Astrocyte (in vitro differentiated cells and primary cell): ENCODE measurements at regions not wholly inside any gene's neighbourhood (a gene's known extent, or its start where the extent isn't known, plus 50 kb on each side); places are given as distances from the start of the nearest gene placed in this dataset.
"Not testable (repeated sequence)": the region's sequence is repeated elsewhere in the genome, so short reads cannot be mapped to it uniquely, and the experiment has no call there.

Source experiments
- DNase-seq: peaks from one replicate; pipeline ENCODE4 v3.0.0-alpha.2; 2010; ENCODE audit warnings: low read depth
- FAIRE-seq: peaks from 2 replicates; lab custom pipeline; 2011; peaks lifted over from hg19 to GRCh38; lab: Jason Lieb, UNC
- H2AFZ ChIP-seq: 2 replicates; pipeline ENCODE4 v1.6.0; 2012; ENCODE audit warnings: low read depth, low read length, inconsistent platforms
- H3K27ac ChIP-seq: 2 replicates; pipeline ENCODE4 v1.5.1; 2011; ENCODE audit warnings: low read depth, low read length, inconsistent platforms
- H3K27me3 ChIP-seq: 2 replicates; pipeline ENCODE4 v1.6.0; 2011; ENCODE audit warnings: low read length, inconsistent platforms; ENCODE audit not compliant: insufficient read depth
- H3K36me3 ChIP-seq: 2 replicates; pipeline ENCODE4 v1.5.1; 2011; ENCODE audit warnings: low read length, inconsistent platforms; ENCODE audit not compliant: insufficient read depth
- H3K4me1 ChIP-seq: 2 replicates; pipeline ENCODE4 v1.5.1; 2011; ENCODE audit warnings: low read length, inconsistent platforms; ENCODE audit not compliant: insufficient read depth
- H3K4me2 ChIP-seq: 2 replicates; pipeline ENCODE4 v1.6.0; 2012; ENCODE audit warnings: low read length, inconsistent platforms
- H3K4me3 ChIP-seq: 2 replicates; pipeline ENCODE4 v1.5.1; 2011; ENCODE audit warnings: low read depth, mild to moderate bottlenecking, low read length, inconsistent platforms; ENCODE audit not compliant: insufficient read depth
- H3K79me2 ChIP-seq: 2 replicates; pipeline ENCODE4 v1.6.0; 2012; ENCODE audit warnings: mild to moderate bottlenecking, low read length, inconsistent platforms; ENCODE audit not compliant: insufficient read depth
- H3K9ac ChIP-seq: 2 replicates; pipeline ENCODE4 v1.6.0; 2012; ENCODE audit warnings: mild to moderate bottlenecking, low read length, inconsistent platforms
- H3K9me3 ChIP-seq: 2 replicates; pipeline ENCODE4 v1.5.1; 2012; ENCODE audit warnings: low read depth, mild to moderate bottlenecking, low read length, inconsistent platforms; ENCODE audit not compliant: insufficient read depth
- H4K20me1 ChIP-seq: 2 replicates; pipeline ENCODE4 v1.6.0; 2012; ENCODE audit warnings: low read length, inconsistent platforms; ENCODE audit not compliant: insufficient read depth
- H3K27ac Mint-ChIP-seq: one replicate; pipeline ENCODE4 v1.8.0; 2021; ENCODE audit warnings: mild to moderate bottlenecking, mixed read lengths; ENCODE audit not compliant: unreplicated experiment
- H3K27me3 Mint-ChIP-seq: one replicate; pipeline ENCODE4 v1.8.0; 2021; ENCODE audit warnings: low read depth, mixed read lengths; ENCODE audit not compliant: unreplicated experiment
- H3K36me3 Mint-ChIP-seq: one replicate; pipeline ENCODE4 v1.8.0; 2021; ENCODE audit warnings: low read depth, mixed read lengths; ENCODE audit not compliant: unreplicated experiment
- H3K4me1 Mint-ChIP-seq: one replicate; pipeline ENCODE4 v1.8.0; 2021; ENCODE audit warnings: low read depth, mixed read lengths; ENCODE audit not compliant: unreplicated experiment
- H3K4me3 Mint-ChIP-seq: one replicate; pipeline ENCODE4 v1.8.0; 2021; ENCODE audit warnings: mild to moderate bottlenecking, moderate library complexity, mixed read lengths; ENCODE audit not compliant: unreplicated experiment
- H3K9me3 Mint-ChIP-seq: one replicate; pipeline ENCODE4 v1.8.0; 2021; ENCODE audit warnings: mild to moderate bottlenecking, mixed read lengths; ENCODE audit not compliant: unreplicated experiment

DNA sequence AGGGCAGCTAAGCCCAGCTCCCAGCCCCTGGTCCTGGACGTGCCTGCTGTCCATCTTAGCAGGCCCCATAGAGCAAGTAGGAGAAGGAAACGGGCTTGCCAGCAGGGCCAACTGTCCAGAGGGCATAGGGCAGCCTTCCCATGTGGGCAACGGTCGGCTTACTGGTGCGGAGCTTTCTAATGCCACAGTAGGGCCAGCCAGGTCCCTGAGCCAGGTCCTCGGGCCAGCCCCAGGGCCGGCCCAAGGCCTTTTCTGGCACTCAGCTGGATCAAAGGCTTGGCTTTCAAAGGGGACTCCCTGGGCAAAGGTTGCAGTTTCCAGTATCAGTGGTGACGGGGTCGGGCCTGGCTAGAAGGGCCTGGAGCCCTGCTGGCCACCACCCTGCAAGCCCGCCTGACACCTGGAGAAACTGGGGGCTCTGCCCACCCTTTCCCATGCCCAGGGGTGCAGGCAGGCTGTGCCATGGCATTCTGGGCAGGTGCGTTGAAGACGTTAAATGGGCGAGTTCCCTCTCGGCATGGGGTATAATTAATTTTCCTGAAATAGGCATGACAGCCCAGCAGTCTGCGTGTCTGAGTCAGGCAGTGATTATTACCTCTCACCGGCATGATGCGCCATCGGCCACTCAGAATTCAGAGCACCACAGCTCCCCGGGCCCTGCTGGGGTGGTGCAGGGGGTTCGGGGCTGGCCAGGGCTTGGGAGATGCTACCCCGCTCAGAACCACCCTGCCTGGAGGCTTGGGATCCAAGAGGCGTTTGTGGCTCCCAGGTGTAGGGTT is 4387.3 kb upstream of the TPTE start:
- not testable (repeated sequence) for H3K27ac ChIP-seq, H3K36me3 ChIP-seq, H4K20me1 ChIP-seq, H3K4me1 ChIP-seq, H3K79me2 ChIP-seq, H3K4me1 Mint-ChIP-seq, H3K4me3 Mint-ChIP-seq, H2AFZ ChIP-seq, H3K27ac Mint-ChIP-seq, H3K4me3 ChIP-seq, H3K9me3 ChIP-seq, DNase-seq, H3K9ac ChIP-seq, H3K4me2 ChIP-seq, H3K36me3 Mint-ChIP-seq, H3K27me3 Mint-ChIP-seq, H3K9me3 Mint-ChIP-seq, H3K27me3 ChIP-seq, FAIRE-seq

DNA sequence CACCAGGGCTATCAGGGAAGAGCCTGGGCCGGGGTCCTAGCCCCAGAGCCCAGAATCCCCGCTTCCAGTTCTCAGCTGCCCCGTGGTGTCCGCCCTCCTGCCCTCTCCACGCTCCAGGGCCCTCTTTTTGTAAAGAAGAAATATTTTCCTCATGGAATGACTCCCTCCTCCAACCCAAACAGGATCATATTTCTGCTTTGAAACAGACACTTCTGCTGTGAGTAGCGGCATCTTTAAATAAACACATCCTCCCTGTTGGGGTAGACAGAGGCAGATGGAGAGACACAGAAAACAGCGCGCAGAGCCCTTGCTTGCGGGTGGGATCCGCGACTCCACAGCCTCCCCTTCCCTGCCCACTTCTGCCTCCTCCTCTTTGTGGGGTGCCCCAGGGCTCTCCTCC is 4384.7 kb upstream of the TPTE start:
- H3K4me3 ChIP-seq, H3K36me3 Mint-ChIP-seq, DNase-seq, H3K9me3 ChIP-seq, H4K20me1 ChIP-seq, H3K4me3 Mint-ChIP-seq, H2AFZ ChIP-seq, H3K4me1 Mint-ChIP-seq, H3K4me2 ChIP-seq, FAIRE-seq, H3K4me1 ChIP-seq, H3K27ac ChIP-seq, H3K27ac Mint-ChIP-seq, H3K9ac ChIP-seq, H3K9me3 Mint-ChIP-seq, H3K36me3 ChIP-seq, H3K27me3 Mint-ChIP-seq, H3K27me3 ChIP-seq, H3K79me2 ChIP-seq: not testable (repeated sequence)

DNA sequence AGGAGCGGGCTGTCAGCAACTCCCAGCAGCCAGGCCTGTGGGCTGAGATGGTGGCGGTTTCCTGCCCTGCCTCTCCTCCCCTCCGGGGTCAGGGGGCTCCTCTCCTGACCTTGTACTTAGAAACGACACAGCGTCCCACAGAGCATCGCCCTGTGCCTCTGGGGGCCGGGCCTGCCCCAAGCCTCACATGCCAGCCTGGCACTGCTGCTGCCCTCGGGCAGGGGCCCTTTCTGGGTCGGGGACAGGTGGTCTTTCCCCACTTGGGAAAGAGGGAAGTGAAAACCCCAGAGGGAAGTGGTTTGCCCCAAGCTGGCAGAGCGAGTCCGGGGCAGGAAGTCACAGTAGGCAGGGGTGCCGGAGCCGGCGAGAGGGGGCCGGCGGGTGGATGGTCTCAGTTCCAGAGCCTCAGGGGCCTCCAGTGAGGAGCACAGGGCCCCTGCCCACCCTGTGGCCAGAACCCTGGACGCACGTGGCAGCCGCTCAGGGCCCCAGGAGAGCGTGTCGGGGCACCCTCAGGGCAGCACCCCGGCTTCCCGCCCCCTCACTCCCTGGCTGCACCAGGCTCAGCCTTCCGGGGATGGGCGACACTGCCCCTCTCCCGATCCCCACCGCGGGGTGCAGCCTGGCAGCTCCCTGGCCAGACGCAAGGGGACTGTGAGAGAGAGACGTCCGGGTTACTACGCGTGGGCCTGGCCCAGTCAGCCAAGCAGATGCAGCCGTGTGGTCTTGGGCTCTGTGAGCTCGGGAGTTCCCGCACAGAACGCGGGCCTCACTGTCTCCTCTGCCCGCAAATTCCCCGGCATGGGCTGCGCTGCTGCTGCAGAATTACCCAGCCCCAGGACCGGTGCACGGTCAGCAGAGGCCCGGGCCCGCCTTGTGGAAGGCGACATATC is 4382.9 kb upstream of the TPTE start:
- not testable (repeated sequence) for H3K4me1 Mint-ChIP-seq, H3K9me3 ChIP-seq, H3K4me1 ChIP-seq, H3K27ac ChIP-seq, H3K79me2 ChIP-seq, H3K36me3 Mint-ChIP-seq, H4K20me1 ChIP-seq, H3K27me3 ChIP-seq, H3K4me3 Mint-ChIP-seq, H3K27ac Mint-ChIP-seq, H2AFZ ChIP-seq, H3K4me2 ChIP-seq, H3K9ac ChIP-seq, DNase-seq, H3K9me3 Mint-ChIP-seq, H3K27me3 Mint-ChIP-seq, H3K36me3 ChIP-seq, FAIRE-seq, H3K4me3 ChIP-seq

DNA sequence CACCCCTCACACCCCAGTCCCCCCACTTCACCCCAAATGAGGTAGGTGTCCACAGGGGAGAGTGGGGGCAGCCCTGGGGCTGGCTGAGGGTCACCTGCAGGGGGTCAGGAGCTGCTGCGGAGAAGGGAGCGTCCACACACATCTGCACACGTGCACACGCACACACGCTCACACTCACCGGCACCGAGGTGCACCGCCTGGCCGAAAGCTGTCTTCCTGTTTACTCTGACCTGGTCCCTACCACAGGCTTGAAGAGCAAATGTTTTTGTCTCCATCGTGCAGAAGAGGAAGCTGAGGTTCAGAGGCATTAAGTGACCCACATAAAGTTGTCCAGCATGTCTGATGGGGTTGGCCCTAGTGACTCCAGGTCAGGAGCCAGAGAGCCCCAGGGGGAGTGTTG is 4382.1 kb upstream of the TPTE start:
- H3K9me3 Mint-ChIP-seq, H3K4me1 ChIP-seq, H3K79me2 ChIP-seq, H3K4me3 ChIP-seq, H2AFZ ChIP-seq, H3K27me3 Mint-ChIP-seq, FAIRE-seq, H4K20me1 ChIP-seq, H3K27me3 ChIP-seq, H3K36me3 ChIP-seq, H3K36me3 Mint-ChIP-seq, DNase-seq, H3K27ac ChIP-seq, H3K4me3 Mint-ChIP-seq, H3K4me1 Mint-ChIP-seq, H3K9ac ChIP-seq, H3K4me2 ChIP-seq, H3K9me3 ChIP-seq, H3K27ac Mint-ChIP-seq: not testable (repeated sequence)

DNA sequence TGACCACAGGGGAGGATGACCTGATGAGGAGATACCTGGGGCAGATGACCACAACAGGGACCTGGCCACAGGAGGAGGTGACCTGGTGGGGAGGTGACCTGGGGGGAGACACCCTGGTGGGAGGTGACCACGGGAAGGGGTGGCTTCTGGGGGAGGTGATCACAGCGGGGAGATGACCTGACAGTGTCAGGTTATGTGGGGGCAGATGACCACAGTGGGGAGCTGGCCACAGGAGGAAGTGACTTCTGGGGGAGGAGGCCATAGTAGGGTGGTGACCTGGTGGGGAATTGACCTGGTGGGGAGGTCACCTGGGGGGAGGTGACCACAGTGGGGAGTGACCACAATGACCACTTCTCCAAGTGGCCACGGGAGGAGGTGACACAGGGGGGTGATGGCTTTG is 4381.5 kb upstream of the TPTE start:
- H3K4me3 Mint-ChIP-seq, H3K36me3 ChIP-seq, DNase-seq, H3K27ac ChIP-seq, H3K9me3 Mint-ChIP-seq, H3K9me3 ChIP-seq, H3K27me3 ChIP-seq, H2AFZ ChIP-seq, H3K4me3 ChIP-seq, H3K4me1 ChIP-seq, H3K79me2 ChIP-seq, H3K27me3 Mint-ChIP-seq, H3K4me2 ChIP-seq, H3K27ac Mint-ChIP-seq, H4K20me1 ChIP-seq, H3K9ac ChIP-seq, H3K36me3 Mint-ChIP-seq, H3K4me1 Mint-ChIP-seq, FAIRE-seq: not testable (repeated sequence)
